ENCODE measurements at regions not wholly inside any gene's neighbourhood (a gene's known extent, or its start where the extent isn't known, plus 50 kb on each side); places are given as distances from the start of the nearest gene placed in this dataset.

- no peak overlapping the region for H3K4me3 ChIP-seq (ENCODE audit: low read depth, low read length)
- no peak for DNase-seq (ENCODE audit: low read depth)
- TF ChIP-seq CTCF (IDR thresholded peaks at IDR 0.05; ENCODE audit: insufficient read depth, low read length): no peak
Measured at GRCh38 chr1:194114288-194114687, 927.9 kb upstream of the B3GALT2 start.

DNA sequence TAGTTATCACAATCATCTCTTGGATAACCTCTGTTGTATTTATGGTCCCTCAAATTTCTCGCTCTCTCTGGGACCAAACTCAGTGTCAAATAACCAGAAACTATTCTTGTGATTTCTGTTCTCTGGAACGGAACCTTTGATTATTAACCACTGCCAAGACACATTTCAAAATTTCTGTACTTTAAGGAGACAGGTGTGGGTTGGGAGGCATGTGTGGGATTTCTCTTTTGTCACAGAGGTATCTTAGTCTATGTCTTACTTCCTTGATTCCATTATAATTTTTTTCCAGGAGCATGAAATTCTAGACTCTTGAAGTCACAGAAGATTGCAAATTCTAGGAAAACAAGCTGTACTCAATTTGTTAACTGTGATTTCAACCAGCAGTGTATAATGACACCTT lies 919.0 kb upstream of the B3GALT2 start:
- no peak overlapping the region for H3K4me3 ChIP-seq (ENCODE audit: low read depth, low read length)
- TF ChIP-seq CTCF (IDR thresholded peaks at IDR 0.05; ENCODE audit: insufficient read depth, low read length): no peak
- DNase-seq (ENCODE audit: low read depth): no peak

- H3K4me3 ChIP-seq (ENCODE audit: low read depth, low read length): no peak overlapping the region
- no peak for DNase-seq (ENCODE audit: low read depth)
- TF ChIP-seq CTCF (IDR thresholded peaks at IDR 0.05; ENCODE audit: insufficient read depth, low read length): no peak
Measured at GRCh38 chr1:194104247-194104844, 917.9 kb upstream of the B3GALT2 start.

DNA sequence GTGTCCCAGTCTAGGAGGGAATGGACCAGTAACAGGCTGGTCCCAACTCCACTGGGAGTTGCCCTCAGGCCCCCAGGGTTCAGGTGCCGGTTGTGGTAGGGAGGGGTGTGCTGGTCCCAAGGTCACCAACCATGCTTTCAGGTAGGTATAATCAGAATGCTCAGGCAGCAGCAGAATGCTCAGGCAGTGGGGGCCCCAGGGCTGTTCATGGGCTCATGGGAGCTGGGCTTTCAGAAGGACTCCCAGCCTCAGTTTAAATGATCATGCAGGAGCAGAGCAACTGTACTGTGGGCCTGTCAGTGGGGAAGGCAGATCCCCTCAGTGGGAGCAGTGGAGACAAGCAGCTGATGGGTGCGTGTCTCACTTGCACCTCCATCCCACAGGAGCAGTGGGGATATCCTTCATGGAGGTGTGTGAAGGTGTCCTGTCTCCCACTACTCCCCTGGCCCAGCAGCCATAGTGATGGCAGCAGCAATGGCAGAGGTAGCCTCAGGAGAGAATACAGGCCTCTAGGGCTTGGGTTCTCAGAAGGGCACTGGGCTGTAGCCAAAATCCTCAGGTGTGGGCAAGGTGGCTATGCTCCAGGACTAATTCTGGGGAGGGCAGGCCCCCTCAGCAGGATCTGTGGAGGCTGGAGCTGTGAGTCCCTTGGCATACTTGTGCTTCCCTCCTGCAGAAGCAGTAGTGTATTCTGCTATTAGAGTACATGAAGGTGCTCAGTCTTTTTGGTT lies 917.3 kb upstream of the B3GALT2 start:
- DNase-seq (ENCODE audit: low read depth): no peak
- no peak for TF ChIP-seq CTCF (IDR thresholded peaks at IDR 0.05; ENCODE audit: insufficient read depth, low read length)
- H3K4me3 ChIP-seq (ENCODE audit: low read depth, low read length): no peak overlapping the region

DNA sequence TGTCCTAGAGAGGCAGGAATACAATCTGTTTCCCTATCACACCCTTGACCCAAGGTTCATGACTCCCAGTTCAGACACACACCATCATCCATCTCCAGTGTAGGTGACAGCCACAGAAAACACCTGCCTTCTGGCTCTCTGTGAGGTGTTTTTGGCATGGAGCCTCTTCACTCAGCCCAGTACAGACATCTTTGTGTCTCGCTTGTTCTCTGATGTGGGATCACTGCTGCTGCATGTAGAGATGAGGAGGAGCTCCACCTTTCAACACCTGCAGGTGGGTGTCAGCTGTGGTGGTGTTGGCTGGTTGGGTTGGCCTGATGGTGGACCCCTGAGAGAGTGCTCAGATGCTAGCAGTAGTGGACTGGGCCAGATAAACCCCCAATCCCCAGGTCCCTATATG lies 916.7 kb upstream of the B3GALT2 start:
- H3K4me3 ChIP-seq (ENCODE audit: low read depth, low read length): no peak overlapping the region
- DNase-seq (ENCODE audit: low read depth): no peak
- TF ChIP-seq CTCF (IDR thresholded peaks at IDR 0.05; ENCODE audit: insufficient read depth, low read length): no peak

- H3K4me3 ChIP-seq (ENCODE audit: low read depth, low read length): no peak overlapping the region
- TF ChIP-seq CTCF (IDR thresholded peaks at IDR 0.05; ENCODE audit: insufficient read depth, low read length): no peak
- DNase-seq (ENCODE audit: low read depth): no peak
Measured at GRCh38 chr1:194102607-194103006, 916.2 kb upstream of the B3GALT2 start.
